ENCODE measurements at regions not wholly inside any gene's neighbourhood (a gene's known extent, or its start where the extent isn't known, plus 50 kb on each side); places are given as distances from the start of the nearest gene placed in this dataset.

DNA sequence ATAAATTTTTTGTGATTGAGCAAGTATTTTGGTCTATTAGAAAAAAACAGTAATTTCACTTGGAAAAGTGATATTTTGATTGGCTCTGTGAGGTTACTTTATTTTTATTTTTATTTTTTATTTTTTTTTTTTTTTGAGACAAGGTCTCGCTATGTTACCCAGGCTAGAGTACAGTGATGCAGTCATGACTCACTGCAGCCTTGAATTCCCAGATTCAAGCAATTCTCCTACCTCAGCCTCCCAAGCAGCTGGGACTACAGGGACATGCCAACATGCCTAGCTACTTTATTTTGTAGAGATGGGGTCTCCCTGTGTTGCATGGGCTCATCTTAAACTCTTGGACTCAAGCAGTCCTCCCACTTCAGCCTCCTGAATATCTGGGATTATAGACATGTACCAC lies 60.9 kb upstream of the MGAT5 start:
- no peak for DNase-seq

DNA sequence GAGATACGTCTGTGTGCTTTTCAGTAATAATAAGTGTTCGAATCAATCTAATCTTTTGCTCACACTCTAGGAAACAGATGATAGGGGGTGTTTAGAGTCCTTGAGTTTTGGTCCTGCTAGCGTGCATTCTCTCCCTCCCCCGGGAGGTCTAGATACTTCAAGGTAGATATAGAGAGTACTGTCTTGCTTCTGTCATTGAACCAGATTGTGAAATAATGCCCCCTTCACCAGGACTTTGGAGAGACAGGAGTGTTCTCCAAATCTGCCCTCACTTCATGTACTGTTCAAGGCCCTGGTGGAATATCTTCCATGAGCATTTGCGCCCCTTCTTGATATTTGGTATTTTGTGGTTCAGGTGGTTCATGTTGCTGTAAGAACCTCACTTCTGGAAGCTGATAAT lies 59.4 kb upstream of the MGAT5 start:
- no peak for DNase-seq

DNA sequence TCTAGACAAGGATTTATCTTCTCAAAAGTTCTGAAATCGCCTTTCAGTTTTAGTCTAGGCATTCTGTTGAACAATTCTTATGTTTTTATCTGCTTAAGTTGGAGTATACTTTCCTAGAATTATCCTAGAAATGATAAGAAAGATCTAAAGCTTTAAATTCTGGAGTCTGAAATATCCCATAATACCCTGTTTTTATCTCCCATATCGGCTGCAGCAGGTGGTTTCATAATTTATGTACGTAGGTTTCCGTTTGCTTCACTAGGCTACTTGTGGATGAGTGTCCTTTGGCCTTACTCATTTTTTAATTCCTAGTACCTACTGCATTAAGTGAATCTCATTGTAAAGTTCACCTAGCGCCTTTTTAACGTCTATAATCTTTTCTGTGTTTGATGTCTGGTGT lies 58.5 kb upstream of the MGAT5 start:
- no peak for DNase-seq

DNA sequence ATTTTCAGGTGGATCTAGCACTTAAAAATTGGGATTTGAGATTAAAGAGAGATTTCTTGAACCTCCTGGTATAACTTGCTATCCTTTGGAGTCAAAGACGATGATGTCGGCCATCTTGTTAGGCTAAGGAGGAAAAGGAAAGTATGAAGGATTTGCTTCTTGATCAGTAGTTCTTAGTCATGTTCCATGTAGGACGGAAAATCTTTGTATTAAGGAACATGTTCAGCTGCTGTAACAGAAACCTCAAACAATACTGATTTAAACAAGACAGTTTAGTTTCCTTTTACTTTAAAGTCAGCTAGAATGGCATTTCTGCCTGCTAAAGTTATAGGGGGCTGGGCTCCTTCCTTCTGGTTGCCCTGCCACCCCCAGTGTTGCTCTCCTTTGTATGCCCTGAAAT lies 56.4 kb upstream of the MGAT5 start:
- no peak for DNase-seq

DNA sequence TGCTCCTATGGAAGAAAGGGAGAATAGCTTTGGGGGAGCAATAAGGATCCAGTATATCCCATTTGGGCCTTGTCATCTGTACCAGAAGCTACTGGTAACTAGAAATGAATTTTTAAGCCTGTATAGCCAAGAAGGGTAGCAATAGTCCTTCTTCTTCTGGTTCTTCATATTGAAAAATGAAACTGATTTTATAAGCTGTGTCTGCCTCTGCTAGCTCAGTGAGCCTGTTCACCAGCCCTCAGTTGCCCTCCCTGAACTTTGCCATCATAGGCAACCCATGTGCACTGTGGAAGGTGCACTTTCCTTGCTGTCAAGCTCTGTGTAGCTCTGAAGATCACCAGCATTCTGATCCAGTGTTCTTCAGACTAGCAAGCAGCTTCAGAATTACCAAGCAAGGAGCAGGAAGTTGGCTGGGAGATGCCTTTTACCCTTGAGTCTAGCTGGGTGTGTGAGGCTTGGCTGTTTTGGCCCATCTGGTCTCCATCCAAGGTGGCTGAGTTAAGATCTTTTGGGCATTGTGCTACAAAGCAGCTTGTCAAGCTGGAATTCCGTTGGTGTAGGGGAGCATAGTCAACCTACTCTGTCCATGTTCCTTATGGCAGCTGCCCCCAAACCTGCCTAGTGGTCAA lies 55.8 kb upstream of the MGAT5 start:
- DNase-seq = no peak

DNA sequence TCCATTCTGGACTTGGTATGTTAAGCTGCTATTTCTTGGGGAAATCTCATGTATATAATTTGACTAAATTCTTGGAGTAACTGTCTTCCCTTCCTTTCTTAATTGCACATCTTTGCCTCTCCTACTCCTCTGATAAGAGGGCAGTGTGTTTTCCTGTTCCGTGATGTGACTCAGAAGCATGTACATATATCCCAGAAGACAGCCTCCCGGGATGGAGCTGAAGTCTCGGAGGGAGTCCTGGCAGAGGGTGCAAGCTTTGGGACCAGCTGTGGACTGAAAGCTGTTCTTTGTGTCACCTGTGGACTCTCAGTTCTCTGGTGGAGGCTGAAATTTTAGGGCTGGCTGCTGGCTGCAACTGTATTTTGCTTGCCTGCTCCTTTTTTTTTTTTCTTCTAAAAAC lies 54.7 kb upstream of the MGAT5 start:
- DNase-seq = no peak

DNA sequence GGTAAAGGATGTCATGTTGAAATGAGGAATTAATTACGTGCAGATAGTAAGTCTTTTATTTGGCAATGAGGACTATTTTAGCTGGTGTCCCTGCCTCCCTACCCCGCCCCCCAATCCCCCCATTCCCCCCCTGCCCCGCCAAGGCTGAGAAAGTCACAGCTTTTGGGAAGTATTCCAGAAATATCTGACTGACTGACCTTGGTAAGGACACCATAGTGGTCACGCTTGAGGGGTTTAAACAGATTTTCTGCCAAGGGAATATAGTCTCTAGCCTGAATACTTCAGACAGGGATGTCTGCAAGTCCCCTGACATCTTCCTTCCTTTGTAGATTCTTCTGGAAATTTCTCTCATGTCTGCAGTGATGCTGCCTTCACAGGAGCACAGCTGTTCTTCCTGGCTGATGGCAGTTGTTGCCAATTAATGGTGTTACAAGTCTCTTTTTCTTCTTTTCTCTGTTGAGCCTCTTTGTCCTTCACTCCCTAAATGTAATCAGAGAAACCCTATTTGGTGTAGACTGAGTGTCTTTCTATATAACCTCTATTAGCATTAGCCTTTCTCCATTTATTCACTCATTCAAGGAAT lies 53.7 kb upstream of the MGAT5 start:
- no peak for DNase-seq

DNA sequence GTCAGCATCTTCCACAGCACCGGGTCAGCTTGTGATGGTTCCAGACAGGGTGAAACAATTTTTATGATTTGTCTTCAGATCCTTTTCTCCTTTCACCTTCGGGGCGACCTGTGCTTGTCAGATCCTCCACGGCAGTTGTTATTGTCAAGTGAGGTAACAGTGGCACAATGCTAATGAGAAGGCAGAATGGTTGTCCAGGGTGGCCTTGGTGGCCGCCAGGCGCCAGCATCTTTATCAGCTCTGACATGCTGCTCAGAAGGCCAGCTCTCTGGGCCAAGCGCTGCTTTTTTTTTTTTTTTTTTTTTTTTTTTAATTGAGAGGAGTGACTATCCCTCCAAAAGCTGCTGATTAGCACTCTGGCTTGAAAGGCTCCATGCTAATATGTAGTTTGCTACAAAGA lies 52.3 kb upstream of the MGAT5 start:
- no peak for DNase-seq

DNA sequence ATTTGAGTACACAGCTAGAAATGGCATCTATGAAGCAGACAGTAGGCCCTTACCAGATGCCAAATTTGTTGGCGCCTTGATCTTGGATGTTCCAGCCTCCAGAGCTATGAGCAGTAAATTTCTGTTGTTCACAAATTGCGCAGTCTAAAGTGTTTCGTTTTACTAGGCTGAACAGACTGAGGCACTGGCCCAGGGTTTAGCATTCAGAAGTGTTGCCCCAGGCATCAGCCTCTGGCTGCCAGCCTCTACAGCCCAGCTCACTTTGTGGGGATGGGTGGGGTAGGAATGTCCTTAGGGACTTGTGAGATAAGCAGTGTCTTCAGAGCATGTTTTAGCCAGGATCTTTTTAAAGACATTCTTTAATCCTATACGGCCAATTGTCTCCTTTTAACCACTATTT lies 51.5 kb upstream of the MGAT5 start:
- no peak for DNase-seq

DNA sequence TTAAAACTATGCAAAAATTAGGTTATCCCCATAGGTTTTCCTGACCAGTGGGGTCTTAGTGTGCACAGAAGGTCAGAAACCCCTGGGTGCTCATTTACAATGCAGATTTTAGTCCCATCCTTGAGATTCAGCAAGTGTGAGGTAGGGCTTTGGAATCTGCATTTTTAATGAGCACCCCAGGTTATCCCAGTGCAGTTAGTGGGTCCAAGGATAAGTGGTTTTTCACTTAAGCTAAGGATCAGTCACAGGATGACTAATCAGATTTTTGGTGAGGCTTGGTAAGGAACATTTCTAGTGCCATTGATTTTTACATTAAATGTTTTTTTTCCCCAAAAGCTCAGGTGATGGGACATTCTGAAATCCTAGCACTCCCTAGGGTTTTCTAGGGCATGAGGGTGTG lies 50.7 kb upstream of the MGAT5 start:
- no peak for DNase-seq
